ENCODE measurements at regions not wholly inside any gene's neighbourhood (a gene's known extent, or its start where the extent isn't known, plus 50 kb on each side); places are given as distances from the start of the nearest gene placed in this dataset.

GRCh38 chr18:8947566-8947965 is 154.9 kb upstream of the NDUFV2 start:
- Histone ChIP-seq H3K27me3 (replicated peaks) (no peaks in the 10 kb centered on the region), H3K4me3 (ENCODE audit: low read depth, low read length) (no peak overlapping the region), H3K36me3 (replicated peaks) (no peaks in the 10 kb centered on the region), H3K27ac (peak overlapping the region; percentile 47)
- no peak for TF ChIP-seq CTCF (IDR thresholded peaks at IDR 0.05; ENCODE audit: low read depth, low read length, missing control alignments)
- DNase-seq, result no peak
- in situ Hi-C loops (cut with HindIII; ENCODE audit: low pct_ligation_motif_present, low sequenced_read_pairs), result no loop called here

GRCh38 chr18:8948011-8948410 is 154.5 kb upstream of the NDUFV2 start:
- in situ Hi-C loops (cut with HindIII; ENCODE audit: low pct_ligation_motif_present, low sequenced_read_pairs), result no loop called here
- no peak overlapping the region for H3K4me3 ChIP-seq (ENCODE audit: low read depth, low read length)
- no peaks in the 10 kb centered on the region for H3K27me3 ChIP-seq (replicated peaks)
- no peak for DNase-seq
- no peak for TF ChIP-seq CTCF (IDR thresholded peaks at IDR 0.05; ENCODE audit: low read depth, low read length, missing control alignments)
- H3K36me3 ChIP-seq (replicated peaks), result no peaks in the 10 kb centered on the region
- peak overlapping the region; percentile 47 for H3K27ac ChIP-seq

GRCh38 chr18:8948471-8949149 is 153.9 kb upstream of the NDUFV2 start:
- in situ Hi-C loops (cut with HindIII; ENCODE audit: low pct_ligation_motif_present, low sequenced_read_pairs), result no loop called here
- H3K27ac ChIP-seq, result peak overlapping the region; percentile 47
- H3K36me3 ChIP-seq (replicated peaks), result no peaks in the 10 kb centered on the region
- no peaks in the 10 kb centered on the region for H3K27me3 ChIP-seq (replicated peaks)
- no peak for TF ChIP-seq CTCF (IDR thresholded peaks at IDR 0.05; ENCODE audit: low read depth, low read length, missing control alignments)
- peak; percentile 76 for DNase-seq
- peak overlapping the region; percentile 12 for H3K4me3 ChIP-seq (ENCODE audit: low read depth, low read length)

GRCh38 chr18:8949206-8949605 is 153.3 kb upstream of the NDUFV2 start:
- Histone ChIP-seq H3K27me3 (replicated peaks) (no peaks in the 10 kb centered on the region), H3K36me3 (replicated peaks) (no peaks in the 10 kb centered on the region), H3K4me3 (ENCODE audit: low read depth, low read length) (no peak overlapping the region), H3K27ac (peak overlapping the region; percentile 47)
- no peak for DNase-seq
- in situ Hi-C loops (cut with HindIII; ENCODE audit: low pct_ligation_motif_present, low sequenced_read_pairs), result no loop called here
- no peak for TF ChIP-seq CTCF (IDR thresholded peaks at IDR 0.05; ENCODE audit: low read depth, low read length, missing control alignments)

GRCh38 chr18:8951491-8951890 is 151.0 kb upstream of the NDUFV2 start:
- no peaks in the 10 kb centered on the region for H3K36me3 ChIP-seq (replicated peaks)
- in situ Hi-C loops (cut with HindIII; ENCODE audit: low pct_ligation_motif_present, low sequenced_read_pairs), result no loop called here
- no peak for DNase-seq
- no peak overlapping the region for H3K27ac ChIP-seq
- H3K27me3 ChIP-seq (replicated peaks), result no peaks in the 10 kb centered on the region
- no peak for TF ChIP-seq CTCF (IDR thresholded peaks at IDR 0.05; ENCODE audit: low read depth, low read length, missing control alignments)
- H3K4me3 ChIP-seq (ENCODE audit: low read depth, low read length), result no peak overlapping the region

- in situ Hi-C loops (cut with HindIII; ENCODE audit: low pct_ligation_motif_present, low sequenced_read_pairs), result no loop called here
- DNase-seq, result no peak
- H3K27me3 ChIP-seq (replicated peaks), result no peaks in the 10 kb centered on the region
- H3K27ac ChIP-seq, result no peak overlapping the region
- TF ChIP-seq CTCF (IDR thresholded peaks at IDR 0.05; ENCODE audit: low read depth, low read length, missing control alignments), result no peak
- no peak overlapping the region for H3K4me3 ChIP-seq (ENCODE audit: low read depth, low read length)
- no peaks in the 10 kb centered on the region for H3K36me3 ChIP-seq (replicated peaks)
These were observed 150.3 kb upstream of the NDUFV2 start for GRCh38 chr18:8952174-8952573.
